Astrocyte of the cerebellum (primary cell): ENCODE measurements at regions not wholly inside any gene's neighbourhood (a gene's known extent, or its start where the extent isn't known, plus 50 kb on each side); places are given as distances from the start of the nearest gene placed in this dataset.
"Not testable (repeated sequence)": the region's sequence is repeated elsewhere in the genome, so short reads cannot be mapped to it uniquely, and the experiment has no call there.

Source experiments
- DNase-seq: peaks from one replicate; pipeline ENCODE4 v3.0.0-alpha.2; 2011; ENCODE audit warnings: low read depth
- H3K4me3 ChIP-seq: 2 replicates; pipeline ENCODE4 v1.5.1; 2011; ENCODE audit warnings: mild to moderate bottlenecking, low read depth, low read length, moderate library complexity
- CTCF ChIP-seq: IDR thresholded peaks from 2 replicates; pipeline ENCODE4 v1.5.1; 2012; ENCODE audit warnings: low read length, low read depth, moderate library complexity, mild to moderate bottlenecking; ENCODE audit errors: missing control alignments
- in situ Hi-C: cut with HindIII; loops from 2 replicates; pipeline ENCODE4 v1.10.0; 2017; ENCODE audit warnings: low sequenced_read_pairs

GRCh38 chrX:122596998-122597397 is 587.1 kb upstream of the GRIA3 start:
- in situ Hi-C loops = no loop called here
- no peak for DNase-seq
- H3K4me3 ChIP-seq = no peak overlapping the region
- no peak for TF ChIP-seq CTCF

- in situ Hi-C loops = no loop called here
- no peak for DNase-seq
- no peak for TF ChIP-seq CTCF
- H3K4me3 ChIP-seq = no peak overlapping the region
These were observed 561.3 kb upstream of the GRIA3 start for GRCh38 chrX:122622795-122623194.

- in situ Hi-C loops = no loop called here
- TF ChIP-seq CTCF = no peak
- no peak for DNase-seq
- H3K4me3 ChIP-seq = no peak overlapping the region
These were observed 558.8 kb upstream of the GRIA3 start for GRCh38 chrX:122625239-122625638.

- no peak overlapping the region for H3K4me3 ChIP-seq
- DNase-seq = no peak
- no peak for TF ChIP-seq CTCF
- in situ Hi-C loops = no loop called here
These were observed 558.3 kb upstream of the GRIA3 start for GRCh38 chrX:122625821-122626220.

- no peak for DNase-seq
- no peak for TF ChIP-seq CTCF
- no peak overlapping the region for H3K4me3 ChIP-seq
- in situ Hi-C loops = no loop called here
These were observed 557.2 kb upstream of the GRIA3 start for GRCh38 chrX:122626871-122627270.

GRCh38 chrX:122641136-122641535 is 542.9 kb upstream of the GRIA3 start:
- TF ChIP-seq CTCF = no peak
- in situ Hi-C loops = no loop called here
- H3K4me3 ChIP-seq = no peak overlapping the region
- no peak for DNase-seq

GRCh38 chrX:122641826-122642225 is 542.3 kb upstream of the GRIA3 start:
- in situ Hi-C loops = no loop called here
- no peak for TF ChIP-seq CTCF
- DNase-seq = no peak
- H3K4me3 ChIP-seq = no peak overlapping the region

GRCh38 chrX:122655256-122655655 is 528.8 kb upstream of the GRIA3 start:
- in situ Hi-C loops, DNase-seq, H3K4me3 ChIP-seq: not testable (repeated sequence)
